IMR-90 (cell line): ENCODE measurements at regions not wholly inside any gene's neighbourhood (a gene's known extent, or its start where the extent isn't known, plus 50 kb on each side); places are given as distances from the start of the nearest gene placed in this dataset.

Source experiments
- ATAC-seq: fragments of 200-7000 bp; cut with Tn5 transposase; 2 replicates; pipeline ENCODE4 v1.9.1; 2020; ENCODE audit warnings: low read depth, mild to moderate bottlenecking, moderate library complexity
- BruUV-seq: library from RNA; stranded (reverse); fragments of 400-500 nt; replicated peaks from 2 replicates; lab custom pipeline; 2021; lab: Mats Ljungman, UMichigan
- CTCF ChIA-PET: fragments of 300-600 bp; formaldehyde crosslinking; extraction: SDS; loops from one replicate; lab custom pipeline; 2021; ENCODE audit warnings: antibody characterized with exemption; lab: Yijun Ruan, JAX
- POLR2A ChIA-PET: fragments of 300-600 bp; sonication (Branson Sonifier 250); formaldehyde crosslinking; loops from one replicate; lab custom pipeline; 2022; ENCODE audit warnings: antibody characterized with exemption; ENCODE audit not compliant: unreplicated experiment; lab: Charles Lee
- DNase-seq: peaks from one replicate; pipeline ENCODE4 v3.0.0; 2013
- H2AFZ ChIP-seq: replicated peaks from 2 replicates; pipeline ENCODE3; 2013; ENCODE audit warnings: low read length, mild to moderate bottlenecking; ENCODE audit not compliant: poor library complexity
- H2AK5ac ChIP-seq: 2 replicates; pipeline ENCODE4 v1.6.1; 2013; ENCODE audit warnings: low read depth, low read length, inconsistent platforms
- H2AK9ac ChIP-seq: replicated peaks from 2 replicates; pipeline ENCODE3; 2013; ENCODE audit warnings: mild to moderate bottlenecking, low read depth, low read length, moderate library complexity; ENCODE audit not compliant: poor library complexity
- H2BK120ac ChIP-seq: 2 replicates; pipeline ENCODE4 v1.6.1; 2013; ENCODE audit warnings: low read depth, low read length, inconsistent platforms
- H2BK15ac ChIP-seq: 3 replicates; pipeline ENCODE4 v1.6.1; 2013; ENCODE audit warnings: low read depth, low read length, inconsistent platforms
- H2BK20ac ChIP-seq: 2 replicates; pipeline ENCODE4 v1.6.1; 2013; ENCODE audit warnings: low read depth, mild to moderate bottlenecking, inconsistent platforms, low read length, moderate library complexity
- H2BK5ac ChIP-seq: 2 replicates; pipeline ENCODE4 v1.6.1; 2013; ENCODE audit warnings: mild to moderate bottlenecking, low read depth, low read length, inconsistent platforms; ENCODE audit not compliant: poor library complexity, severe bottlenecking
- H3K14ac ChIP-seq: replicated peaks from 2 replicates; pipeline ENCODE4 v1.6.1; 2013; ENCODE audit warnings: low read depth, low read length, inconsistent platforms
- H3K18ac ChIP-seq: 2 replicates; pipeline ENCODE4 v1.6.1; 2013; ENCODE audit warnings: low read depth, low read length, control low read depth
- H3K23ac ChIP-seq: 2 replicates; pipeline ENCODE4 v1.6.1; 2013; ENCODE audit warnings: low read depth, low read length, inconsistent platforms
- H3K27ac ChIP-seq: 2 replicates; pipeline ENCODE4 v1.5.1; 2013; ENCODE audit warnings: mild to moderate bottlenecking, control low read depth, low read length; ENCODE audit not compliant: insufficient read depth
- H3K27me3 ChIP-seq: 2 replicates; pipeline ENCODE4 v1.6.1; 2013; ENCODE audit warnings: low read length; ENCODE audit not compliant: control insufficient read depth, insufficient read depth
- H3K36me3 ChIP-seq: 2 replicates; pipeline ENCODE4 v1.6.1; 2013; ENCODE audit warnings: low read length, mixed read lengths; ENCODE audit not compliant: control insufficient read depth, insufficient read depth
- H3K4ac ChIP-seq: 2 replicates; pipeline ENCODE4 v1.6.1; 2013; ENCODE audit warnings: low read depth, low read length, inconsistent platforms
- H3K4me1 ChIP-seq: 2 replicates; pipeline ENCODE4 v1.6.1; 2013; ENCODE audit warnings: low read length, mixed read lengths; ENCODE audit not compliant: control insufficient read depth, insufficient read depth
- H3K4me2 ChIP-seq: 2 replicates; pipeline ENCODE4 v1.6.1; 2013; ENCODE audit warnings: low read depth, mild to moderate bottlenecking, control low read depth, low read length, moderate library complexity
- H3K4me3 ChIP-seq: 2 replicates; pipeline ENCODE4 v1.5.1; 2013; ENCODE audit warnings: low read depth, mild to moderate bottlenecking, control low read depth, low read length, moderate library complexity; ENCODE audit not compliant: insufficient read depth
- H3K56ac ChIP-seq: 2 replicates; pipeline ENCODE4 v1.6.1; 2013; ENCODE audit warnings: low read length, inconsistent platforms; ENCODE audit not compliant: insufficient read depth; ENCODE audit errors: extremely low read depth
- H3K79me1 ChIP-seq, 2 experiments: 2 replicates each; pipeline ENCODE4 v1.6.1; 2013; ENCODE audit warnings: low read length in 2 of 2, inconsistent platforms in 1 of 2, low read depth in 1 of 2
- H3K9ac ChIP-seq: 2 replicates; pipeline ENCODE4 v1.6.1; 2013; ENCODE audit warnings: low read depth, low read length, control low read depth
- H3K9me1 ChIP-seq: 2 replicates; pipeline ENCODE4 v1.6.1; 2013; ENCODE audit warnings: low read length, inconsistent platforms; ENCODE audit not compliant: insufficient read depth
- H3K9me3 ChIP-seq: 2 replicates; pipeline ENCODE4 v1.6.1; 2013; ENCODE audit warnings: low read length; ENCODE audit not compliant: control insufficient read depth, insufficient read depth
- H4K20me1 ChIP-seq: 2 replicates; pipeline ENCODE4 v1.6.1; 2013; ENCODE audit warnings: low read length, inconsistent platforms; ENCODE audit not compliant: insufficient read depth
- H4K5ac ChIP-seq: 2 replicates; pipeline ENCODE4 v1.6.1; 2013; ENCODE audit warnings: mild to moderate bottlenecking, low read depth, low read length, control low read depth
- H4K8ac ChIP-seq, 2 experiments: 2 replicates each; pipeline ENCODE4 v1.6.1; 2013; ENCODE audit warnings: low read depth in 2 of 2, low read length in 2 of 2, control low read depth in 1 of 2, inconsistent platforms in 1 of 2
- H4K91ac ChIP-seq: 2 replicates; pipeline ENCODE4 v1.6.1; 2013; ENCODE audit warnings: low read depth, low read length, inconsistent platforms; ENCODE audit not compliant: insufficient read depth
- CHD1 ChIP-seq: IDR thresholded peaks from 2 replicates; pipeline ENCODE4 v1.6.1; 2012; ENCODE audit warnings: low read depth, low read length, improper control_type of control experiment
- CTCF ChIP-seq: conservative IDR thresholded peaks from 2 replicates; pipeline ENCODE4 v1.5.1; 2012; ENCODE audit warnings: mild to moderate bottlenecking, low read depth, low read length, improper control_type of control experiment
- FOS ChIP-seq: fragments of 150-350 bp; IDR thresholded peaks from 2 replicates; pipeline ENCODE4 v1.6.1; 2016; ENCODE audit warnings: low read depth, low read length
- MAZ ChIP-seq: IDR thresholded peaks from 2 replicates; pipeline ENCODE4 v1.6.1; 2012; ENCODE audit warnings: low read depth, mild to moderate bottlenecking, low read length, improper control_type of control experiment, moderate library complexity, borderline replicate concordance
- RAD21 ChIP-seq: IDR thresholded peaks from 2 replicates; pipeline ENCODE4 v1.6.1; 2012; ENCODE audit warnings: low read length, improper control_type of control experiment
- RCOR1 ChIP-seq: IDR thresholded peaks from 2 replicates; pipeline ENCODE4 v1.6.1; 2012; ENCODE audit warnings: mild to moderate bottlenecking, low read length, improper control_type of control experiment; ENCODE audit not compliant: insufficient replicate concordance
- SMC3 ChIP-seq: fragments of 150-350 bp; IDR thresholded peaks from 2 replicates; pipeline ENCODE4 v1.6.1; 2016; ENCODE audit warnings: low read depth, mild to moderate bottlenecking, antibody characterized with exemption, low read length, moderate library complexity
- WGBS, 2 experiments: methylation state at CpG; one replicate each; pipeline versions ENCODE4 v1.1.5 to v1.1.7; 2013; ENCODE audit warnings: missing lambda C conversion rate in 2 of 2; ENCODE audit not compliant: insufficient read length in 1 of 2; ENCODE audit errors: extremely low coverage in 2 of 2; 5-methylcytosine and 5-hydroxymethylcytosine counted together
- dilution Hi-C: fragments of 300-500 bp; cut with HindIII; formaldehyde crosslinking; loops from one replicate; pipeline ENCODE4 v1.14.3; 2018; ENCODE audit warnings: low sequenced_read_pairs; ENCODE audit not compliant: unreplicated experiment
- in situ Hi-C: fragments of 300-500 bp; cut with MboI; formaldehyde crosslinking; loops from 3 replicates; pipeline ENCODE4 v1.14.3; 2019; ENCODE audit warnings: low sequenced_read_pairs, inconsistent platforms, mixed read lengths
- intact Hi-C: fragments of 100-400 bp; cut with micrococcal nuclease; formaldehyde crosslinking; loops from 2 replicates; pipeline ENCODE4 v1.10.0; 2022

- TF ChIP-seq SMC3 (no peak), CHD1 (no peak), RCOR1 (no peak), MAZ (no peak), FOS (no peak), CTCF (no peak), RAD21 (no peak)
- H3K23ac ChIP-seq: no peak overlapping the region
- no peaks in the 10 kb centered on the region for H4K20me1 ChIP-seq
- H3K9me3 ChIP-seq: no peaks in the 10 kb centered on the region
- no peak overlapping the region for H2AK9ac ChIP-seq
- H4K5ac ChIP-seq: no peak overlapping the region
- H2BK5ac ChIP-seq: no peak overlapping the region
- no CpG with 5 or more reads among the region's 1 CpG for WGBS, 2 experiments
- H3K9me1 ChIP-seq: no peaks in the 10 kb centered on the region
- ATAC-seq (no peak), DNase-seq (no peak)
- H2AFZ ChIP-seq: no peak overlapping the region
- no peaks in the 10 kb centered on the region for H3K36me3 ChIP-seq
- H3K4me1 ChIP-seq: no peaks in the 10 kb centered on the region
- H3K56ac ChIP-seq: no peak overlapping the region
- no peak overlapping the region for H3K4ac ChIP-seq
- in situ Hi-C loops: no loop called here
- H2BK120ac ChIP-seq: no peak overlapping the region
- no peak overlapping the region for H3K4me2 ChIP-seq
- no peak overlapping the region for H3K14ac ChIP-seq
- dilution Hi-C loops: no loop called here
- no peaks in the 10 kb centered on the region for H3K27me3 ChIP-seq
- H3K27ac ChIP-seq: no peak overlapping the region
- H3K4me3 ChIP-seq: no peak overlapping the region
- no peak overlapping the region for H3K18ac ChIP-seq
- intact Hi-C loops: no loop called here
- H4K91ac ChIP-seq: no peak overlapping the region
- no TSS peak for BruUV-seq
- ChIA-PET POLR2A (no interaction called here), CTCF (no interaction called here)
- H3K9ac ChIP-seq: no peak overlapping the region
- no peak overlapping the region for H4K8ac ChIP-seq
- H3K79me1 ChIP-seq: no peaks in the 10 kb centered on the region
- H2AK5ac ChIP-seq: no peak overlapping the region
- H2BK15ac ChIP-seq: no peak overlapping the region
- H2BK20ac ChIP-seq: no peak overlapping the region
These were observed 652.5 kb upstream of the EPHA7 start for GRCh38 chr6:94071835-94072234.
